ENCODE measurements at regions not wholly inside any gene's neighbourhood (a gene's known extent, or its start where the extent isn't known, plus 50 kb on each side); places are given as distances from the start of the nearest gene placed in this dataset.

DNA sequence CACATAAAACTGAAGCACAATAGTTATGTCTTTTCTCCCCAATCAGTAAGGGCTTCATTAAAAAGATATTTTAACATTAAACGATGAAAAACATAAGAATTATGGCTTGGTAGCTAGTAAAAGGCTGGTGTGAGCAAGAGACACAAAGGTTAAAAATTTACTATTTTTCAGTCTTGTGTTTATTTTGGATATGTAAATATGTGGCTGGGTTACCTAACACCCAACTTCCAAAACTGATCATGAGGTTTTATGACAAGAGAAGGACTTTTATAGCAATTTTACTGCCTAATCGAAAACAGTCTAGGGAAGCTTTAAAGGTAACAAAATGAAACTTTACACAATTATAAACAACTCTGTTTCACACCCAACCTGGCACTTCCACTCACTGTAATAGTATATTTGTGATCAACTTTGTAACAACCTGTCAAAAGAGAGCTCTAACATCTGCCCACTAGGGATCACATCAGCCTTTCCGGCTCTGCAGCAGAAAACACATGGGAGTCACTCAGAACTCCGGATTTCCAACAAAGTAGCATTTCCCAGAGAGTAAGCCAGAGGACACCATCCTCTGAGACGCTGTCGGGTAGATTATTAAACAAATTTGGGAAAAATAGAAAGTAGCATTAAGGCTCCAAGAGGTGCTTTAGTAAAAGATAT is 123.4 kb upstream of the C2CD4B start:
- 73 to 80% (median 78%) methylated on average over 6 of the region's 6 CpGs for WGBS, 4 donors

DNA sequence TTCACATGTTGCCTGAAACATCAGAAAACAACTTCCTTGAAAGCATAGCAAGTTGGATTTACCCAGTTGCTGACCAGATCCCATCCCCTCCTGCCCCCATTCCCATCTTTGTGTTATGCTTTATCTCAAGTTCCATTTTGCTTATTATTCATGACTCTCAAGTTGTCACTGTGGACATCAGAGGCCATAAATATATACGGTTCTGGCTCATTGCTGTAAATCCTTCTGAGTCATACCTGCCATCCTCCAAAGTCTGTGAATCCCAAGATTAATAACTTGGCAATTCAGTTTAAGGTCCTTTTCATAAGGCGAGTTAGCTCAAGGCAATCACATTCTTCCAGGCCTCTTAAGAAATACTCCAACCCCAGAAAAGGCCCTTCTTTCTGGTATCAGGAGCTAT is 126.2 kb upstream of the C2CD4B start:
- Histone ChIP-seq H3K27me3 (peaks cover 0 to 26% (median 4%) of the 10 kb centered on the region in 9 donors), H3K27ac (no peak overlapping the region), H3K4me3 (no peak overlapping the region), H3K36me3 (no peaks in the 10 kb centered on the region), H3K9me3 (peaks cover 0 to 4% (median 0%) of the 10 kb centered on the region in 12 donors), H3K4me1 (no peaks in the 10 kb centered on the region)
- intact Hi-C loops (cut with DNase I) = no loop called here
- ATAC-seq (no peak), DNase-seq (no peak)
- 81 to 89% (median 85%) methylated on average over 2 of the region's 2 CpGs for WGBS, 4 donors
- TF ChIP-seq POLR2A (IDR thresholded peaks at IDR 0.05) = no peak
- no peak for TF ChIP-seq CTCF (IDR thresholded peaks at IDR 0.05)

More for the DNA sequence above, 123.4 kb upstream of the C2CD4B start:
- intact Hi-C loops (cut with DNase I) = no loop called here
- Histone ChIP-seq H3K27ac (no peak overlapping the region), H3K27me3 (peaks cover 0 to 36% (median 7%) of the 10 kb centered on the region in 9 donors), H3K36me3 (no peaks in the 10 kb centered on the region), H3K9me3 (peaks cover 0 to 1% (median 0%) of the 10 kb centered on the region in 12 donors), H3K4me3 (no peak overlapping the region), H3K4me1 (no peaks in the 10 kb centered on the region)
- TF ChIP-seq POLR2A (IDR thresholded peaks at IDR 0.05) (no peak), CTCF (IDR thresholded peaks at IDR 0.05) (no peak)
- DNase-seq (no peak), ATAC-seq (no peak)

DNA sequence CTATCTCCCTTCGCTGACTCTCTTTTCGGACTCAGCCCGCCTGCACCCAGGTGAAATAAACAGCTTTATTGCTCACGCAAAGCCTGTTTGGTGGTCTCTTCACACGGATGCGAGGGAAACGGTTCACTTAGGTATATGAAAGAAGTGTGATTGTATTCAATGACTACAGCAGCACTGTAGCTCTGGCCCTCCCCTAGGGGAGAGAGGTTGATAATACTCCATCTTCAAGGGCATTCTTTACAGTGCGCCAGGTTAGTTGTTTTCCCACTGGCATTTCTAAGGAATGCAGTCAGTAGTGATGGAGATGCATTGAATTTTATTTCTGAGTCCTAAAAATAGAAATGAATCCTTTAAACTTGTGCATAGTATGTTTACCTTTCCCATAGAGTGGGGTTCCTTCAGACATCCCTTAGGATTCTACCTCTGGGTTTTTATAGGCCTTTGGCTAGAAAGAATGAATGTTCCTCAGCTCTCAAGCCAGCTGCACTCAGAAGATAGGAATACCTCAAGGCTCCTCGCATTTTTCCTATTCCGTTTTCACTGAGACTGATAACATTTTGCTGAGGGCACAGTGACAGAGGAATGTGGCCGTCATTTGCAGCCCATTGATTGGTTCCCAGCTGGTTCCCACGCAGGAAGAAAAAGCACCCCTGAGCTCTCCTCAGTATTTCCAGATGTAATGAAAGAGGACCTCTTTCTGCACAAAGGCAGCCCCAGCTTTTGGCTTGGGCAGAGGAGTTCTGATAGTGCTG is 131.8 kb upstream of the C2CD4B start:
- peaks cover 0 to 4% (median 0%) of the 10 kb centered on the region in 12 donors for H3K9me3 ChIP-seq
- H3K27me3 ChIP-seq = no peaks in the 10 kb centered on the region
- intact Hi-C loops (cut with DNase I) = no loop called here
- peaks cover 0 to 2% (median 0%) of the 10 kb centered on the region in 12 donors for H3K4me1 ChIP-seq
- TF ChIP-seq POLR2A (IDR thresholded peaks at IDR 0.05) = no peak
- TF ChIP-seq CTCF (IDR thresholded peaks at IDR 0.05) = no peak
- no peaks in the 10 kb centered on the region for H3K36me3 ChIP-seq
- no peak overlapping the region for H3K27ac ChIP-seq
- no peak for ATAC-seq
- WGBS, 4 donors = 63 to 71% (median 71%) methylated on average over 12 of the region's 12 CpGs
- no peak for DNase-seq
- H3K4me3 ChIP-seq = no peak overlapping the region

GRCh38 chr15:62297522-62297921 is 132.4 kb upstream of the C2CD4B start:
- ATAC-seq (no peak), DNase-seq (no peak)
- TF ChIP-seq CTCF (IDR thresholded peaks at IDR 0.05) (no peak), POLR2A (IDR thresholded peaks at IDR 0.05) (no peak)
- no peak overlapping the region for H3K27ac ChIP-seq
- 96 to 100% (median 99%) methylated on average over 1 of the region's 1 CpG for WGBS, 4 donors
- peaks cover 0 to 4% (median 0%) of the 10 kb centered on the region in 12 donors for H3K9me3 ChIP-seq
- no peak overlapping the region for H3K4me3 ChIP-seq
- H3K36me3 ChIP-seq = no peaks in the 10 kb centered on the region
- intact Hi-C loops (cut with DNase I) = no loop called here
- H3K4me1 ChIP-seq = peaks cover 0 to 8% (median 0%) of the 10 kb centered on the region in 12 donors
- H3K27me3 ChIP-seq = no peaks in the 10 kb centered on the region

Measured in heart left ventricle (tissue), 16 donors.